Neural crest cell (in vitro differentiated cells): ENCODE measurements at regions not wholly inside any gene's neighbourhood (a gene's known extent, or its start where the extent isn't known, plus 50 kb on each side); places are given as distances from the start of the nearest gene placed in this dataset.

ENCODE experiments used
- DNase-seq: peaks from one replicate; pipeline ENCODE4 v3.0.0; 2021; ENCODE audit warnings: low read depth, mixed read lengths, low spot score
- H3K27ac Mint-ChIP-seq: one replicate; pipeline ENCODE4 v1.8.0; 2021; ENCODE audit warnings: mild to moderate bottlenecking, mixed read lengths; ENCODE audit not compliant: unreplicated experiment
- H3K27me3 Mint-ChIP-seq: 2 replicates; pipeline ENCODE4 v1.8.0; 2021; ENCODE audit warnings: low read depth, mild to moderate bottlenecking, mixed read lengths
- H3K36me3 Mint-ChIP-seq: 2 replicates; pipeline ENCODE4 v1.8.0; 2021; ENCODE audit warnings: low read depth, mild to moderate bottlenecking, mixed read lengths
- H3K4me1 Mint-ChIP-seq: 2 replicates; pipeline ENCODE4 v1.8.0; 2021; ENCODE audit warnings: mixed read lengths
- H3K4me3 Mint-ChIP-seq: one replicate; pipeline ENCODE4 v1.8.0; 2021; ENCODE audit warnings: mild to moderate bottlenecking, mixed read lengths
- H3K9me3 Mint-ChIP-seq: 2 replicates; pipeline ENCODE4 v1.8.0; 2021; ENCODE audit warnings: mixed read lengths
- TF ChIP-seq, protein P1 (sequence below): fragments of 200-600 bp; sonication (generic); conservative IDR thresholded peaks from 2 replicates; pipeline ENCODE4 v1.5.0; 2021; ENCODE audit warnings: antibody characterized with exemption, mild to moderate bottlenecking

DNA sequence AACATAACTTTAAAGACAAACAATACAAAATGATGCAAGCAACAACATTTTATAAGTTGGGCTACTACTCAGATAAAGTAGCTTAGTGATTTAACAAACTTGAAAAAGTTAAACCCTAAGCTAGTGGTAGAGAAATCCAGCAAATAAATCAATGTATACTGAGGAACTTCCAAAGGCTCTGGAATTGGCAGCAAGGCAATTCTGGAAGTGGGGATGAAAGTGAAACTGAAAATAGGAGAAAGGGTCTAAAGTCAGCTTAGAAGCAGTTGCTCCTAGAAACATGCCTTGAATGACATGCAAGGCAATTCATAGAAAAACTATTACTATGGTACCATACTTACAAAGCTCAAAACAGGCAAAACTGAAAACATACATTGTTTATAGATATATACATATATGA is 90.0 kb upstream of the CAMK1G start:
- H3K27me3 Mint-ChIP-seq, result peaks cover 8% of the 10 kb centered on the region
- peaks cover 13% of the 10 kb centered on the region for H3K9me3 Mint-ChIP-seq
- peaks cover 6% of the 10 kb centered on the region for H3K36me3 Mint-ChIP-seq
- no peak overlapping the region for H3K4me3 Mint-ChIP-seq
- H3K4me1 Mint-ChIP-seq, result no peaks in the 10 kb centered on the region
- no peak overlapping the region for H3K27ac Mint-ChIP-seq
- no peak for DNase-seq
- TF ChIP-seq, protein P1, sequence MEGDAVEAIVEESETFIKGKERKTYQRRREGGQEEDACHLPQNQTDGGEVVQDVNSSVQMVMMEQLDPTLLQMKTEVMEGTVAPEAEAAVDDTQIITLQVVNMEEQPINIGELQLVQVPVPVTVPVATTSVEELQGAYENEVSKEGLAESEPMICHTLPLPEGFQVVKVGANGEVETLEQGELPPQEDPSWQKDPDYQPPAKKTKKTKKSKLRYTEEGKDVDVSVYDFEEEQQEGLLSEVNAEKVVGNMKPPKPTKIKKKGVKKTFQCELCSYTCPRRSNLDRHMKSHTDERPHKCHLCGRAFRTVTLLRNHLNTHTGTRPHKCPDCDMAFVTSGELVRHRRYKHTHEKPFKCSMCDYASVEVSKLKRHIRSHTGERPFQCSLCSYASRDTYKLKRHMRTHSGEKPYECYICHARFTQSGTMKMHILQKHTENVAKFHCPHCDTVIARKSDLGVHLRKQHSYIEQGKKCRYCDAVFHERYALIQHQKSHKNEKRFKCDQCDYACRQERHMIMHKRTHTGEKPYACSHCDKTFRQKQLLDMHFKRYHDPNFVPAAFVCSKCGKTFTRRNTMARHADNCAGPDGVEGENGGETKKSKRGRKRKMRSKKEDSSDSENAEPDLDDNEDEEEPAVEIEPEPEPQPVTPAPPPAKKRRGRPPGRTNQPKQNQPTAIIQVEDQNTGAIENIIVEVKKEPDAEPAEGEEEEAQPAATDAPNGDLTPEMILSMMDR, result no peak

- H3K4me3 Mint-ChIP-seq, result no peak overlapping the region
- peaks cover 23% of the 10 kb centered on the region for H3K9me3 Mint-ChIP-seq
- TF ChIP-seq, protein P1, result no peak
- H3K27ac Mint-ChIP-seq, result no peak overlapping the region
- peaks cover 8% of the 10 kb centered on the region for H3K36me3 Mint-ChIP-seq
- no peak for DNase-seq
- no peaks in the 10 kb centered on the region for H3K27me3 Mint-ChIP-seq
- H3K4me1 Mint-ChIP-seq, result no peaks in the 10 kb centered on the region
Observed at GRCh38 chr1:209497729-209498128, 85.8 kb upstream of the CAMK1G start.

DNA sequence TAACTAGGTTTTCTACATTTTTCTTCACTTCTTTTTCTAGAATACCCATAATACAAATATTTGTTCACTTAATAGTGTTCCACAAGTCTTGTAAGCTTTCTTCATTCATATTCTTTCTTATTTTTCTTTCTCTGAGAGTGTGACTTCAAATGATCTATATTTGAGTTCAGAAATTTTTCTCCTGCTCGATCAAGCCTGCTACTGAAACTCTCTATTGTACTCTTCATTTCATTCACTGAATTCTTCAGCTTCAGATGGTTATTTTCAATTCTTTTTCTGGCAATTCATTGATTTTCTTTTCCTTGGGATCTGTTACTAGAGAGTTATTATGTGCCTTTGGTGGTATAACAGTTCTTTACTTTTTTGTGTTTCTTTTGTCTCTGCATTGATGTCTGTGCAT is 82.5 kb upstream of the CAMK1G start:
- DNase-seq, result no peak
- TF ChIP-seq, protein P1, result no peak
- Mint-ChIP-seq H3K27me3 (no peaks in the 10 kb centered on the region), H3K4me1 (no peaks in the 10 kb centered on the region), H3K4me3 (no peak overlapping the region), H3K36me3 (peaks cover 6% of the 10 kb centered on the region), H3K9me3 (peaks cover 23% of the 10 kb centered on the region), H3K27ac (no peak overlapping the region)

DNA sequence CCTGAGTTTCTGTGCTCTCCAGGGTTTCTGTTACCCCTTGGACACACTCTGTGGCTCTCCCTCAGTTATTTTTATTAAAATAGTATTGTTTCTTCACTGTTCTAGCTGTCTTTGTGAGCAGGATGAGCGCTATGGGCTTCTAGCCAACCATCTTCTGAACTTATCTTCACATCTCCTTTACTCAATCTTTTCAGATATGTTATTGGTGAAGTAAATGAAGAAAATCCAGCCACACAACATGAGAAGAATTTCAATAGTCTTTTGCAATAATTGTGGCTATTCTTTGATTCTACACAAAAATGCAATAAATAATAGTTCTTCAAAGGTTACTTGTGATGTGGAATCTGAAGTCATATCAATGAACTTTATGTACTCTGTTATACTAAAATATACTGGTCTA is 80.3 kb upstream of the CAMK1G start:
- Mint-ChIP-seq H3K36me3 (peaks cover 2% of the 10 kb centered on the region), H3K27me3 (no peaks in the 10 kb centered on the region), H3K4me3 (no peak overlapping the region), H3K4me1 (no peaks in the 10 kb centered on the region), H3K27ac (no peak overlapping the region), H3K9me3 (peaks cover 14% of the 10 kb centered on the region)
- TF ChIP-seq, protein P1, result no peak
- DNase-seq, result no peak

DNA sequence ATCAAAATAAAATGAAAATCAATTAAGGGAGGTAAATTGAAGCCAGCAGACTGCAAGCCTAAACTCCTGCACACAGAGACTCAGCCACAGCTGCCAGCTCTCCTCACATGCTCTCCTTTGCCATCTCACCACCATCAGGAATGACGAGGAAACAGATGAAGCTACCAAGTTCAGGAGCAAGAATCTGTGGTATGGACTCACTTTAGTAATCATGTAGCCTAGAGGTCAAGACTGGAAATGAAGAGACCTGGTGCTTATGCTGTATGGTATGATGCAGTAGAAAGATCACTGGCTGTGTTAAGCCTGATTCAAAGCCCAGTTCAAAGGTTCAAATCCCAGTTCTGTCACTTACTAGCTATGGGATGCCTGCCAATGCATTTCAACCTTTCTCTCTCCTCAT is 78.9 kb upstream of the CAMK1G start:
- H3K4me1 Mint-ChIP-seq, result no peaks in the 10 kb centered on the region
- H3K4me3 Mint-ChIP-seq, result no peak overlapping the region
- TF ChIP-seq, protein P1, result no peak
- H3K9me3 Mint-ChIP-seq, result peaks cover 10% of the 10 kb centered on the region
- H3K27me3 Mint-ChIP-seq, result no peaks in the 10 kb centered on the region
- peaks cover 2% of the 10 kb centered on the region for H3K36me3 Mint-ChIP-seq
- no peak for DNase-seq
- no peak overlapping the region for H3K27ac Mint-ChIP-seq

DNA sequence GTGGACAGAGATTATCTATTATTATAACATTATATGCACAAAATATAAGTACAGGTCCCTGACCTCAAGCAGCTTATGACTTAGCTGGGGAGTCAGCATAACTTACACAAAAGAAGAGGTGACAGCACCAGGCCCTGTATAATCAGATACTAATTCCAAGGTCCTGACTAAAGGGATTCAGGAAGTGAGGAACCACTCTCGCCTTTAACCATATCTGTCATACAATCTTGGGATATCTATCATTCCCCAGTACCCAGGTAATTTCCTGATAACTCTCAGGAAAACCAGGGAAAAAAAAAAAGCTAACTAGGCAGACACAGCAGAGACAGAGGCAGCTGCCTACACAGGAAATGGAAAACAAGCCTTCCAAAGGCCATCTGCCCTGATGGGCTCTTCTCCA is 78.5 kb upstream of the CAMK1G start:
- DNase-seq, result no peak
- Mint-ChIP-seq H3K4me3 (no peak overlapping the region), H3K9me3 (peaks cover 10% of the 10 kb centered on the region), H3K36me3 (peaks cover 2% of the 10 kb centered on the region), H3K4me1 (no peaks in the 10 kb centered on the region), H3K27me3 (no peaks in the 10 kb centered on the region), H3K27ac (no peak overlapping the region)
- TF ChIP-seq, protein P1, result no peak
